GM23338 (cell line): ENCODE measurements at regions not wholly inside any gene's neighbourhood (a gene's known extent, or its start where the extent isn't known, plus 50 kb on each side); places are given as distances from the start of the nearest gene placed in this dataset.
A peak's percentile ranks its signal among the peaks of the same experiment; 100 is the strongest.

Experiments used
- ATAC-seq: fragments of 200-7000 bp; cut with Tn5 transposase; 3 replicates; pipeline ENCODE4 v1.9.1; 2020
- DNase-seq: peaks from one replicate; pipeline ENCODE4 v3.0.0-alpha.2; 2015; ENCODE audit warnings: low spot score
- H2AFZ ChIP-seq: fragments of 200-600 bp; sonication (generic); 2 replicates; pipeline ENCODE4 v1.8.0; 2016; ENCODE audit warnings: antibody characterized with exemption, mild to moderate bottlenecking, moderate library complexity
- H3F3A ChIP-seq: fragments of 200-600 bp; sonication (generic); replicated peaks from 2 replicates; pipeline ENCODE4 v1.8.0; 2017; ENCODE audit warnings: antibody characterized with exemption, mixed run types, low read depth
- H3K27ac ChIP-seq: fragments of 200-600 bp; sonication (generic); 2 replicates; pipeline ENCODE4 v1.6.1; 2016; ENCODE audit warnings: low read depth
- H3K27me3 ChIP-seq: fragments of 200-600 bp; sonication (generic); 2 replicates; pipeline ENCODE4 v1.8.0; 2016; ENCODE audit warnings: mild to moderate bottlenecking, mixed run types, moderate library complexity; ENCODE audit not compliant: insufficient read depth
- H3K36me3 ChIP-seq: fragments of 200-600 bp; sonication (generic); 2 replicates; pipeline ENCODE4 v1.8.0; 2016; ENCODE audit warnings: mild to moderate bottlenecking; ENCODE audit not compliant: insufficient read depth
- H3K4me1 ChIP-seq: fragments of 200-600 bp; sonication (generic); 2 replicates; pipeline ENCODE4 v1.8.0; 2016; ENCODE audit warnings: mild to moderate bottlenecking, moderate library complexity; ENCODE audit not compliant: insufficient read depth
- H3K4me2 ChIP-seq: fragments of 200-600 bp; sonication (generic); 2 replicates; pipeline ENCODE4 v1.7.1; 2017; ENCODE audit warnings: mixed run types
- H3K4me3 ChIP-seq: fragments of 200-600 bp; sonication (generic); 2 replicates; pipeline ENCODE4 v1.6.1; 2016; ENCODE audit warnings: mixed run types
- H3K79me2 ChIP-seq: fragments of 200-600 bp; sonication (generic); replicated peaks from 2 replicates; pipeline ENCODE4 v1.8.0; 2017; ENCODE audit warnings: mild to moderate bottlenecking; ENCODE audit not compliant: insufficient read depth
- H3K9me2 ChIP-seq: fragments of 200-600 bp; sonication (generic); 2 replicates; pipeline ENCODE4 v1.8.0; 2017; ENCODE audit not compliant: insufficient read depth
- H4K20me1 ChIP-seq: fragments of 200-600 bp; sonication (generic); replicated peaks from 2 replicates; pipeline ENCODE4 v1.8.0; 2017; ENCODE audit warnings: mild to moderate bottlenecking; ENCODE audit not compliant: insufficient read depth
- H3K27ac Mint-ChIP-seq: 2 replicates; pipeline ENCODE4 v1.8.0; 2020; ENCODE audit warnings: inconsistent platforms, mild to moderate bottlenecking, moderate library complexity, mixed read lengths
- H3K27me3 Mint-ChIP-seq: 3 replicates; pipeline ENCODE4 v1.8.0; 2022; ENCODE audit warnings: low read depth, mild to moderate bottlenecking, moderate library complexity, mixed read lengths, inconsistent platforms; ENCODE audit not compliant: insufficient read depth, poor library complexity
- H3K36me3 Mint-ChIP-seq: 3 replicates; pipeline ENCODE4 v1.8.0; 2021; ENCODE audit warnings: low read depth, mild to moderate bottlenecking, inconsistent platforms, moderate library complexity, mixed read lengths
- H3K4me1 Mint-ChIP-seq: 3 replicates; pipeline ENCODE4 v1.8.0; 2020; ENCODE audit warnings: mild to moderate bottlenecking, inconsistent platforms, mixed read lengths
- H3K4me3 Mint-ChIP-seq: 3 replicates; pipeline ENCODE4 v1.8.0; 2021; ENCODE audit warnings: moderate library complexity, mild to moderate bottlenecking, inconsistent platforms, mixed read lengths
- H3K9me3 Mint-ChIP-seq: 3 replicates; pipeline ENCODE4 v1.8.0; 2020; ENCODE audit warnings: moderate library complexity, mild to moderate bottlenecking, inconsistent platforms, mixed read lengths
- ETS1 ChIP-seq: IDR thresholded peaks from 2 replicates; pipeline ENCODE4 v1.6.1; 2016; ENCODE audit warnings: antibody characterized with exemption
- EZH2phosphoT487 ChIP-seq: fragments of 200-600 bp; sonication (generic); IDR thresholded peaks from one replicate; pipeline ENCODE4 v1.8.1; 2018; ENCODE audit warnings: antibody characterized with exemption; ENCODE audit not compliant: unreplicated experiment
- NANOG ChIP-seq: IDR thresholded peaks from 2 replicates; pipeline ENCODE4 v1.6.1; 2016; ENCODE audit warnings: antibody characterized with exemption, borderline replicate concordance
- POLR2AphosphoS5 ChIP-seq: IDR thresholded peaks from 2 replicates; pipeline ENCODE4 v1.6.1; 2016; ENCODE audit warnings: antibody characterized with exemption, low read depth
- REST ChIP-seq: IDR thresholded peaks from one replicate; pipeline ENCODE4 v1.6.1; 2018; ENCODE audit warnings: antibody characterized with exemption; ENCODE audit not compliant: unreplicated experiment
- STAT1 ChIP-seq: IDR thresholded peaks from one replicate; pipeline ENCODE4 v1.6.1; 2016; ENCODE audit warnings: antibody characterized with exemption; ENCODE audit not compliant: unreplicated experiment
- ZNF114 ChIP-seq: fragments of 250-450 bp; sonication (Bioruptor Pico); IDR thresholded peaks from 2 replicates; pipeline ENCODE4 v1.5.0; 2020; ENCODE audit warnings: mild to moderate bottlenecking, moderate library complexity
- ZNF331 ChIP-seq: fragments of 250-450 bp; sonication (Bioruptor Pico); IDR thresholded peaks from 2 replicates; pipeline ENCODE4 v1.5.0; 2020; ENCODE audit warnings: low read depth, mild to moderate bottlenecking, moderate library complexity
- ZNF462 ChIP-seq: fragments of 250-450 bp; sonication (Bioruptor Pico); IDR thresholded peaks from 2 replicates; pipeline ENCODE4 v1.5.0; 2020; ENCODE audit warnings: mild to moderate bottlenecking, moderate library complexity

GRCh38 chr20:17062712-17063111 lies 164.1 kb upstream of the PCSK2 start (continued):
- no peak for TF ChIP-seq REST

GRCh38 chr20:17066902-17067301 lies 159.9 kb upstream of the PCSK2 start:
- no peaks in the 10 kb centered on the region for H3K36me3 ChIP-seq
- no peaks in the 10 kb centered on the region for H4K20me1 ChIP-seq
- H3K27me3 ChIP-seq = no peaks in the 10 kb centered on the region
- Mint-ChIP-seq H3K4me3 (no peak overlapping the region), H3K9me3 (no peaks in the 10 kb centered on the region), H3K27ac (no peak overlapping the region), H3K27me3 (peaks cover 6% of the 10 kb centered on the region), H3K36me3 (no peaks in the 10 kb centered on the region), H3K4me1 (peaks cover 8% of the 10 kb centered on the region)
- no peaks in the 10 kb centered on the region for H3F3A ChIP-seq
- no peak for TF ChIP-seq ETS1
- TF ChIP-seq STAT1 = no peak
- TF ChIP-seq EZH2phosphoT487 = no peak
- no peak for TF ChIP-seq NANOG
- TF ChIP-seq ZNF331 (CRISPR knock-in tag) = no peak
- no peak for TF ChIP-seq ZNF114 (CRISPR knock-in tag)
- TF ChIP-seq POLR2AphosphoS5 = no peak
- no peak for TF ChIP-seq ZNF462
- H3K27ac ChIP-seq = no peak overlapping the region
- H3K79me2 ChIP-seq = no peaks in the 10 kb centered on the region
- no peak; the same call in 2 of the 3 replicates for ATAC-seq
- H3K4me2 ChIP-seq = no peak overlapping the region
- peak; percentile 32 for DNase-seq
- H3K9me2 ChIP-seq = peaks cover 2% of the 10 kb centered on the region; the same call in 1 of the 2 replicates
- peaks cover 8% of the 10 kb centered on the region; the same call in 1 of the 2 replicates for H3K4me1 ChIP-seq
- no peak overlapping the region for H2AFZ ChIP-seq
- H3K4me3 ChIP-seq = no peak overlapping the region
